Vagina (tissue), 2 donors: ENCODE measurements at regions not wholly inside any gene's neighbourhood (a gene's known extent, or its start where the extent isn't known, plus 50 kb on each side); places are given as distances from the start of the nearest gene placed in this dataset.

Experiments used
- CTCF ChIP-seq, 3 experiments: fragments of 450-650 bp in 2 of 3; fragments of 200-600 bp in 1 of 3; sonication (generic) in 1 of 3; IDR thresholded peaks; one replicate each; pipeline ENCODE4 v1.5.1; 2017 to 2019; ENCODE audit warnings: antibody characterized with exemption in 3 of 3, mild to moderate bottlenecking in 2 of 3, moderate library complexity in 2 of 3
- POLR2A ChIP-seq, 2 donors: fragments of 450-650 bp; IDR thresholded peaks; one replicate each; pipeline ENCODE4 v1.6.1; 2017; ENCODE audit warnings: antibody characterized with exemption in 2 of 2, mild to moderate bottlenecking in 2 of 2, moderate library complexity in 2 of 2

- no peak for TF ChIP-seq POLR2A (IDR thresholded peaks at IDR 0.05)
- no peak for TF ChIP-seq CTCF (IDR thresholded peaks at IDR 0.05)
Observed at GRCh38 chr9:29416204-29416603, 1842.9 kb upstream of the C9orf72 start.
